ENCODE measurements at regions not wholly inside any gene's neighbourhood (a gene's known extent, or its start where the extent isn't known, plus 50 kb on each side); places are given as distances from the start of the nearest gene placed in this dataset.
"Not testable (repeated sequence)": the region's sequence is repeated elsewhere in the genome, so short reads cannot be mapped to it uniquely, and the experiment has no call there.

DNA sequence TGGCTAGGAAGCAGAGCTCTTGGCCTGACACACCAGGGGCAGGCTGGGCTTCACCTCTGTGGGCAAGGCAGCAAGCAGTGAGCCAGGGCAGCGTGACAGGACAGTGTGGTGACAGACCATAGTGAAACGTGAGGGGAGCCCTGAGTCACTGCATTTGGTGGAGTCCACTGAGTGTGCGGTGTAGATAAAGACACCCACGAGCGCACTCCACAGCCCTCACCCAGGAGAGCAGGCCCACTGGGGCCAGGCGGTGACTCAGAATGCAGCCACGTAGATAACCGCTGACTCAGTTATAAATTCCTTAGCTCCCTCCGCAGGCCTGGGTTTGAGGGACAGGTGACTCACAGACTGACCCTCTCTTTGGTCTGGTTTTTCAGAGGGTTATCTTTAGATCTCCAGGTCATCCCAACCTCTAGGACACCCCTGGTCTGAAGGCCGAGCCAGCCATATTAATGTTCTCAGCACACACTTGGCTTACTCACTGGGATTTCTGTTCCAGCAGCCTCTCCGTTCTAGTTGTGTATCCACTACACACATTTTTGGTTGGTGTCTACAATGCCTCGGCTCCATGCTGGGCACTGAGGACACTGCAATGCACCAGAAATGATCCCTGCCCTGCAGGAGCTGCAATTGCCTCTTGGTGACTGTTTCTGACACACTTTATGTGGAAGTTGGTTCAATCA, 90.2 kb upstream of the TSPAN2 start:
- DNase-seq, result peak; percentile 86

DNA sequence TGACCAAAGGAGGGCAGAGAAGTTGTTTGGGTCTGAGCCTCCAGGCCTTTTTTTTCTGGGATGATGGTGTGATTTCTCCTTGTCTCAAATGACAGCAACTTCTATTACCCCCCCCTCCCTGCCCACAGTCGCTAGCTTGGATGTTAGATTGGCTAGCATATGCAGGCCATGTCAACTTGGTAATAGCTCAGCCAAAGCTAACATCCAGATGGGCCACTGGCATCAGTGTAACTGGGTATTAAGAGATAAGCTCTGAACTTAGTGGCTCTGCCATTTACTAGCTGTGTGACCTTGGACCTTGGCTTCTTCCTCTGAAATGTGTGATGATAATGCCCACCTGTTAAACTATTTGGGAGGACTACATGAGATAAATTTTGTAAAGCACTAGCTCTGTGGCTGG, 86.9 kb upstream of the TSPAN2 start:
- no peak for DNase-seq

DNA sequence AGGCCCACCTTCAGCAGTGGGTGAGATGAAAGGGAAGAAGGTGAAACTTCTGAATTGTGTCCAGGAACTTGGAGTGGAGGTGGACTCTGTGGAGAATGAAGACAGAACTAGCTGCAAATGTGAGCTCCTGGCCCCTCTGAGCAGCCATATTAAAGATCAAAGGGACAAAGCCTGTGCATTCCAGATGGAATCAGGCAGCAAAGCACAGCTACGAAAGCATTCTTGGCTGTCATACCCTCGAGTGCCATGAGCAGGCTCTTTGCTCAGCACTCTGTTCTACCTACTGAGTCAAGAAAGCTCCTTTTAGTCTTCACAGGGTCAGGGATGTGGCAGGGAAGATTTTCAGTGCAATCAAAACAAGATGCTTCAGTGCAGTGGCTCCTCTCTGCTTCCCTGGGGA, 86.3 kb upstream of the TSPAN2 start:
- no peak for DNase-seq

DNA sequence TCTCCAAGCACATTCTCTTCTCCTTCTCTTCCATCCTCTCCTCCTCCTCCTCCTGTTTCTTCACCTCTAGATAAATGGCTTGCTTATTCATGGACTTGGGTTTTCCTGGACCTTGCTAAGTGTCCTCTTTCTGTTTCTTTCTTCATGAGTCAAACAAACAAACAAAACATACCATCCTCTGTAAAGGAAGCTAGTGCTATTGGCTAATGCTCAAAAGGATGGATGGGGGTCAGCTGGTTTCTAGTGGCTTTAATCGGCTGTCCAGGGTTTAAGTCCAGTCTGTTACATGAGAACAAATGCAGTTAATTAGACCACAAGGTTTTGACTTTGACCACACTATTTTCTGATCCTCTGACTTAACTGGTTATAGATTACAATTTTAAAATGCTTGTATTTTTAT, 83.8 kb upstream of the TSPAN2 start:
- DNase-seq, result no peak

DNA sequence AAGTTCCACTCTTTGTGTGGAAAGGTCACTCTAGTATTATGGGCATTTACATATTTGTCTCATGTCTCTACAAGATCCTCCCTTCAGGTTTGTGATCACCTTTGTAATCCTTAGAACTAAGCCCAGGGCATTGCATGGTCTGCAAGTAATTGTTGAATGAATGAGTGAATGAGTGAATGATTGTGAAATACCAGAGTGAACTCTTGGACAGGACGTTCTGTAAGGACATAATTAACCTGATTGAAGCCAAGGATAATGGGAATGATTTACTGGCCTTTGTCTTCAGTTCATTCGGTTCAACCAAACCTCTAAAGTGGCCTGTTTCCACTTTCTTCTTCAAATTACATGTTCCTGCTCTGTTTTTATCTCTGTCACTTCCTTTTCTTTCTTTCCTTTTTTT, 83.0 kb upstream of the TSPAN2 start:
- no peak for DNase-seq

DNA sequence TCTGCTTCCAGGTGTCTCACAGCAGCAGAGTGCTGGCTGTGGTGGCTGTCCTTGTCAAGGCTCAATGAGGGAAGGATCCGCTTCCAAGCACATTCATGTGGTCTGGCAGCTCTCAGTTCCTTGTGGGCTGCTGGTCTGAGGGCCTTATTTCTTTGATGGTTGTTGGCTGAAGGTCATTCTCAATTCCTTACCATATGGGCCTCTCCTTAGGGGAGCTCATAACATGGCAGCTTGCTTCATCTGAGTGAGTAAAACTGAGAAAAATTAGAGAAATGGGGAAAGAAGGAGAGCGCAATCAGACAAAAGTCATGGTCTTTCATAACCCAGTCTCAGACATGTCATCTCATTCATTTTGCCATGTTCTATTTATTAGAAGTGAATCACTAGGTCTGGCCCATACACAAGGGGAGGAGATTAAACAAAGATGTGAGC, 81.7 kb upstream of the TSPAN2 start:
- no peak for DNase-seq

DNA sequence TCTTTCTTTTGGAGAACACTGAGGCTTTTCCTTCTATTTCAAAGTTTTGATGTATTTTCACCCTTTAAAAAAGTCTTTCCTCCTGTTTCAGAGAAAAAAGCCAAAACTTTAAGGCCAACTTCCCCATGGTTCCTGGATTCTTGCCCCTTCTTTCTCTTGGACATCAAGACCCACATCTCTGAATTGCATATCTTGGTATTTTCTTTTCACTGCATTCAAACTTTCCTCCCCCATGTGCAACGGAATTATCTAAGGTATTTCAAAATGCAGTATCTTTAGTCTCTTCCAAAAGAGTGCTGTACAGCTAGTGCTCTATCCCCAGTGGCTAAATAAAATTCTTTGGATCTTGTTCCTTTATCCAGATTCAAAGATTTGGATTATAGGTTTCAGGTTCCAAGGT, 81.1 kb upstream of the TSPAN2 start:
- DNase-seq, result no peak

DNA sequence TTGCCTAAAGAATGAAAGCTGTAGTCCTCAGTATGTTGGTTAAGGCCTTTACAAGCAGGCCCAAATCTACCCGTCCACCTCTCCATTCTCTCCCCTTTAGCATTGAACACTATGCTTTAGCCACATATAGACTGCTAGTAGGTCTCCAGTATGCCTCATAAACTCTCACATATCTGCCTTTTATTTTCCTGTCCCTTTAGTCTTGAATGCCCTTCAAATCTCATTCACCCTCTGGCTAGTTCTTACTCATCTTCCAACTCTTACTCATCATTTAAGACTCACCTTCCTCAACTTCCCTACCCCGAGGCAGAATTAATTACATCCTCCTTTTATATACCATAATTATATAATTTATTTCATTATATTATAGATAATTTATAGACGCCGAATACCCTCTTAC, 78.7 kb upstream of the TSPAN2 start:
- no peak for DNase-seq

DNA sequence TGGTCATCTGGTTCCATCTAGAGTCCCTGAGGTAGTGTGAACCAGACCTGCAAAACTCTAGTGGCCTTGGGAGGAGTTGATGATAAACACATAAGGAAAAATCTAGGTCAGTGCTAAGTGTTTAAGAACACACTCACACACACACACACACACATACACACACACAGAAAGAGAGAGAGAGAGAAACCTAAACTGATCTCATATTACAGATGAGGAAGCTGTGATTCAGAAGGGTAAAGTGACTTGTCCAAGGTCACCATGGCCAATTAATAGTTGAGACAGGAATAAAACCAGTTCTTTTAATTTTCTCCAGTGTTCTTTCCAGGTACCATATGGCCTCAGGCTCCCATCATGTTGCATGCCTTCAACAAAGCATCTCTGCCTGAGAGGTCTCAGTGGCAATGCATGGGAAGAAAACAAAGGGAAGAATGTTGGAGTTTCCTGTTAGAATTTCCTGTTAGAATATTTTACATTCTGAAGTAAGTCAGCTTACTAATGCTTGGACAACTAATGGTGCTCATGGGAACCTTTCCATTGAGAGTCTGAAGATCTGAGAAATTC, 77.3 kb upstream of the TSPAN2 start:
- no peak for DNase-seq

DNA sequence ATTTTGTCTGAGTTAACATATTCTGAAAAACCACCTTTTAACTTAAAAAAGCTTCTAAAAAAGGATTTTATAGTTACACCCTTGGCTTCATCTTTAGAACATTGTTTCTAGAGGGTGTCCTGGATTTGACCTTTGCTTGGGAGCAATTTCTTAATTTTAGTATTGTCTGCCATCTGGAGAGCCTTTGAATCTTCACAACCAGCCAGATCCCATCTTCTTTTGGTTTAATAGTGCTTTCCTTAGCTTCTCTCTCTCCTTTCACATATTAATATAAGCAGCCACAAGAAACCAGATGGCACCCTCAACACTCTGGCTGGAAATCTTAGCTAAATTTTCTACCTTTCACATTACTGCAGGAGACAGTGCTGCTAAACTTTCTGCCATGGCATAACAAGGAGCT, 76.5 kb upstream of the TSPAN2 start:
- DNase-seq, result no peak

DNA sequence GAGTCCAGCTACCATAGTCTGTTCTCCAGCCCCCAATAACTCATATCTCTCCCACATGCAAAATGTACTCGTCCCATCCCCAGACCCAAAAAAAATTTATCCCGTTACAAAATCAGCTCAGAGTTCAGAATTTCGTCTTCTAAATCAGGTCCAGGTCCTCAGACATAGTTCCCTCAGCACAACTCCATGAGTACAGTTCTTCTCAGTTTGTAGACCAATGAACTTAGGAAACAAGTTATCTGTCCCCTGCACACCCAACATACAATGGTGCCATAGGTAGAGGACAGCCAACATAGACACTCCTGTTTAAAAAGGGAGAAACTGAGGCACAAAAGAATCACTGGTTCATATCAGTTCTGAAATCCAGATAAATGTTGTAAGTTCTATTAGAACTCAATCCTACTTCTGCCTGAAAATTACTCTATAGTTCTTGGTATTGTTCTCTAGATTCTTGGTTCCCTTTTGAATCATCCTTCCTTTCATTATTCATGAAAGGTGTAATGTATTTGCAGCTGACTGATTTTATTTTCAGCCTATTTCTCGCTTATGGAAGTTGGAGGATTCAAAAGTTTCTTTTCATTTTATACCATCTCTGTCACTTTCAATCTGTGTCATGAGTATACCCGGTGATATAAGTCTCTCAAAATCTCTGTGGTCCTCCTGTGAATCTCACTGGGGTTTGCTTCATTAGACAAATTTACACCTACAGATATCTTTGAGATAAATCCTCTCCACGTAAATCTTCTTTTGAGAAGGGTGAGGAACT, 75.8 kb upstream of the TSPAN2 start:
- no peak for DNase-seq

DNA sequence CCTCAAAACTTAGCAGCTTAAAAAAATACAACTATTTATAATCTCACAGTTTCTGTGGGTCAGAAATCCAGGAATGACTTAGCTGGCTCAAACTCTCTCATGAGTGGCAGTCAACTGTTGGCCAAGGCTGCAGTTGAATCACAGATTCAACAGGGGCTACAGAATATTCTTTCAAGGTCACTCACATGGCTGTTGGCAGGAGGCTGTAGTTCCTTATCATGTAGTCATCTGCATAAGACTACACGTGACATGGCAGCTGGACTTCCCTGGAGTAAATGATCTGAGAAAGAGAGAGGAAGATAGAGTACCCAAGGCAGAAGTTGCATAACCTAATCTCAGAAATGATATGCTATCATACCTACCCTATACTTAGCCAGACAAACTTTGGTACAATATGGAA, 75.2 kb upstream of the TSPAN2 start:
- DNase-seq, result no peak

DNA sequence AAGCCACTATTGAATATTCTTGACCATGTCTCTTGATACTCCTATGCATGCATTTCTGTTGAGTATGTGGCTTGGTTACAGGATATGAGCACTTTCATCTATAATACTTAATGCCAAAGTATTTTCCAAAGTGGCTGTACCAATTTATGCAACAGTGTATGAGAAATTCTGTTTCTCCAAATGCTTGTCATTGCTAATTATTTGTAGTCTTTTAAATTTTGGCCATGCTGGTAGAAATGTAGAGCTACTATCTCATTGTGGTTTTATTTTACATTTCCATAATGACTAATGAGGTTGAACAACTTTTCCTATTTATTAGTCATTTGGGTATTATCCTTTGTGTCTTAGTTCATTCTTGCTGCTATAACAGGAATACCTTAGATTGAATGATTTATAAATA, 71.4 kb upstream of the TSPAN2 start:
- DNase-seq, result no peak

DNA sequence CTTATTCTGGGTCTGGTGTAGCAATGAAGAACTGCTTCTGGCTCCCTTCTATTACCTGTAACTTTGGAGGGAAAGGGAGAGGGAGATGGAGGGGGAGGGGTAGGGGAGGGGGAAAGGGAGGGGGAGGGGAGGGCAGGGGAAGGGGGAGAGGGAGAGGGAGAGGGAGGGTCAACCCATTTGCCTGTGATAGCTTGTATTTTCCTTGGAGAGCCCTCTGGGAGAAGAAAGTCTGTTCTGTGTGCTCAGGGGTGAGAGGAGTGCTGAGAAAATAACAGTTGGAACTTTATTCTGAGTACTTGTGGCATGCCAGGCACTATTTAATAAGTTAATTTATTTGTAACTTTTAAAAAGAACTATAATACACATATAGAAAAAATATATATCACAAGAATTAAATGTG, 70.7 kb upstream of the TSPAN2 start:
- no peak for DNase-seq

DNA sequence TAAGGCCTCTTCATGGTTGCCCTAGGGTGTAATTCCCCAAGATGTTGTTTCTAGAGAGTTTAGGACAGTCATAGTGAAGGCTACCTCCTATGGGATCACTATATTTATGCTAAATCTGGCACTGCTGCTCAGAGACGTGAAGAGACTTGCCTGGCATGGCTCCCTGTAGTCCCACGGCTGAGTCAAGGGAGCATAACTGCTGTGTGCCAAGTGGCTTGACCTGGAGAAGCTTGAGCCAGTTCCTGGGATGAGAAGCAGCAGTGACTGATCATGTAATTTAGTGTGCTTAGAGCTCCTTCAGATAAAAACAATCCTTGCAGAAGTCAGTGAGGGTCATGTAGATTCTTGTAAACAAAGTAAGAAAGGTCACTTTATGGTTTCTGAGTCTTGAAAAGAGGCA, 68.9 kb upstream of the TSPAN2 start:
- DNase-seq, result peak; percentile 20

DNA sequence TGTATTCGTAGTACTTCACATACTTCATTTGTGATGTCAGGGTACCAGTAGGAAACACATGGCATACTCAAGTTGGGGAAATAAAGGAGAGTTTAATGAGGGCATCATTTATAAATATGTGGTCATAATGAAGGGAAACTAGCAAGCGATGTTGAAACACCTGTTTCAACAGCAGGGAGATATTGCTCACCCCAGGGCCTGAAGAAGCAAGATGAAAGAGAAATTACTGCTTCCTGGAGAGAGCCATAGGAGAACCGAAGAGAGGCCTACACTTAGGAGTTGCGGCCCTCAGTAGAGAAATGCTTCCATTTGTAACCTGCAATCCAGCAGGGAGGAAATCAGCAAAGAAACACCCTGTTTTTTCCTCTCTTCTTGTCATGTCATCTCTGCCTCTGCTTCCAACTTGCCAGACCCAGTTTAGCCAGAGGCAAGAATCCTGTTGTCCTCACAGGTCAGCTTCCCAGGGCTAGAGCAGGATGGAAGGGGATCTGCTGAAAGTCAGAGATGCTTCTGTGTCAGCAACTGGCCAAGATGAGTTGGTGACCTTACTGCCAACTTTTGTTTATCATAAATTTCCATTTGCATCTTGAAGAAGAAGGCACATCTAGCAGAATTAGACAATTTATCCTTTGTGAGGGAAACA, 67.6 kb upstream of the TSPAN2 start:
- DNase-seq, result no peak

DNA sequence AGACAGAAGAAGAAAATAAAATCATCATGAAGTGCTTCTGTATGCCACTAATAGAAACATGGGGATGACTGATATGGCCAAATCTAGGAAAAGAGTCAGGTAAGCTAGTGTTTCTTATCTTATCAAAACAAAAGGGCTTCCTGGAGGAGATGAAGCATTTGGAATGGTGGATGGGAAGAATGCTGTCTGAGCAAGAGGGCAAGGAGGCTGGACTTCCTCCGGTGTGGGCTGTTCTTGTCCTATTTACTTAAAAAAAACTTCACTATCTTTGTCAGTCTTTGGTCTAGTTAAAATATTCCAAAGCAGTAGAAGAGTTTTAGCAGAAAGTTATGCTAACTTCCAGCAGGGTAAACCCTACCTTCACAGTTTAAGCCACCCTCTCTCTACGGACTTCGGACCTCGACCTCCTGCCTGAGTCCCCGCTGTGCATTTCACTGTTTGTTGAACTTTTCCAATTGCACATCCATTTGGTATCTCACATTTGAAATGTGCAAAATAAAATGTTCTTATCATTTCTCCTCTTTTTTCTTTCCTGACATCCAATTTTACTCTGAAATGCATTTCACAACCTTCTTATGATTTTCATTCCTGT, 64.8 kb upstream of the TSPAN2 start:
- no peak for DNase-seq

DNA sequence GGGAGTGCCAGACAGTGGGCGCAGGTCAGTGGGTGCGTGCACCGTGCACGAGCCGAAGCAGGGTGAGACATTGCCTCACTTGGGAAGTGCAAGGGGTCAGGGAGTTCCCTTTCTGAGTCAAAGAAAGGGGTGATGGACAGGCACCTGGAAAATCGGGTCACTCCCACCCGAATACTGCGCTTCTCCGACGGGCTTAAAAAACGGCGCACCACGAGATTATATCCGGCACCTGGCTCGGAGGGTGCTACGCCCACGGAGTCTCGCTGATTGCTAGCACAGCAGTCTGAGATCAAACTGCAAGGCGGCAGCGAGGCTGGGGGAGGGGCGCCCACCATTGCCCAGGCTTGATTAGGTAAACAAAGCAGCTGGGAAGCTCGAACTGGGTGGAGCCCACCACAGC, 58.6 kb upstream of the TSPAN2 start:
- not testable (repeated sequence) for DNase-seq

DNA sequence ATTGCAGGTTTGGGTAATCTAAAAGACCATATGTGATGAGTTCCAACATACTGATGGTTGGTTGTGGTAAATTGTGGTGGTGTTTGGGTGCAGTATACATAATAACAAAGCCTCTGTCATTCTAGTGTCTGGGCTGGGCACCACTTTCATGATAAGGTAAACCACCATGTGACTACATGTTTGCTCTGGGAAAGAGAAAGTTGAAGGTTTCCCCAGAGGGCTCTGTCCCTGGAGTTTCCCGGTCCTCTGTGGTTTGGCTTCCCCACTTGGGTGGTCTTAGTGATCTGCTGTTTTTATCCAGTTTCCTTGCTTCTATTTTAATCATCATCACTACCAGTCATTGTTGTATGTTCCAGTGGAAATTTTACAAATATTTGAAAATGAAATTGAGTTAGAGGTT, 55.9 kb upstream of the TSPAN2 start:
- DNase-seq, result no peak

DNA sequence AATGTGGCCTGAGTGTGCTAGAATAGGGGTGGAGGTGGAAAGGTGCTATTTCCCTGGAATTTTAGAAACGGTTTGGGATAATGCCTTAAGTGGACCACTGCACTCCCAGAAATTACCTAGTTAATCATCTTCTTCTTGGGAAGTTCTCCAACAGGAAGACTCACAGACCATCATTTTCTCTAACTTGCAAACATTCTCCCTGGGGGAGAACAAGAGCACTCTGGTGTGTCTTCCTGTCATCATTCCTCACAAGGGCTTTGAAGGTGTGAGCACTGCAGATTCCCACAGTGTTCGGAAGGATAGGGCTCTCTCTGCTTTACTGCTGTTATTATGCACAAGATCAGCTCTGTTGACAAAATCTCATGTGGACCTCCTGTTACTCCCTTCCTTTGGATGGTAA, 54.9 kb upstream of the TSPAN2 start:
- DNase-seq, result no peak

DNA sequence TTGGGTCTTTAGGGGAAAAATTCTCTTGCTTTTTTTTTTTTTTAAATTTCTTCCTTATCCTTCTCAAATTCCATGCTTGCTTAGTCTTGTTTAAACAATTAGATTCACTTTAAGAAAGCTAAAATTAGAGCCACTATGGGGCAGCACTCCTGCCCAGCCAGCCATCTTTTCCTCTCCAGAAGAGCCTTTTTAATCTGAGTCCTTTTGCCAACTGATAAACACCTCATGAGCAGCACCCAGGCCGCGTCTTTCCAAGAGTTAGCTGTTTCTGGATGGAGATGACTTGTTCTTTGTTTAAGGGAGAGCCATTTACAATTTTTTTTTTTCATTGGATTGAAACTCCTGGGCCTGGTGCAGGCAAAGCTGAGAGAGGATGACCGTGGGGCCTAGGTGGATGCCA, 53.3 kb upstream of the TSPAN2 start:
- DNase-seq, result no peak

DNA sequence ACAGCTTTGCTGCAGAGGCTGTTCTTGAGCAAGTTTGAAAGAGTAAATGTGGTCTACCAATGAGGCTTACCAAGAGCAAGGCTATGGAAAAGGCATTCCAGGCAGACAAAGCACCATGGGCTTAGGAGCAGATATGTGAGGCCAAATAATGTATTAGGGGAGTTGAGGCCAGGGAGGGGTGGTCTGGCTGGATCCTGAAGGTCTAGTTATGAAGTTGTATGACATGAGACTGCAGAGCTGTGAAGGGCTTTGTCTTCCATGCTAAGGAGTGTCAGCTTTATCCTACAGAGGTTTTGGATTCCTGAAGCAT, 51.8 kb upstream of the TSPAN2 start:
- no peak for DNase-seq

DNA sequence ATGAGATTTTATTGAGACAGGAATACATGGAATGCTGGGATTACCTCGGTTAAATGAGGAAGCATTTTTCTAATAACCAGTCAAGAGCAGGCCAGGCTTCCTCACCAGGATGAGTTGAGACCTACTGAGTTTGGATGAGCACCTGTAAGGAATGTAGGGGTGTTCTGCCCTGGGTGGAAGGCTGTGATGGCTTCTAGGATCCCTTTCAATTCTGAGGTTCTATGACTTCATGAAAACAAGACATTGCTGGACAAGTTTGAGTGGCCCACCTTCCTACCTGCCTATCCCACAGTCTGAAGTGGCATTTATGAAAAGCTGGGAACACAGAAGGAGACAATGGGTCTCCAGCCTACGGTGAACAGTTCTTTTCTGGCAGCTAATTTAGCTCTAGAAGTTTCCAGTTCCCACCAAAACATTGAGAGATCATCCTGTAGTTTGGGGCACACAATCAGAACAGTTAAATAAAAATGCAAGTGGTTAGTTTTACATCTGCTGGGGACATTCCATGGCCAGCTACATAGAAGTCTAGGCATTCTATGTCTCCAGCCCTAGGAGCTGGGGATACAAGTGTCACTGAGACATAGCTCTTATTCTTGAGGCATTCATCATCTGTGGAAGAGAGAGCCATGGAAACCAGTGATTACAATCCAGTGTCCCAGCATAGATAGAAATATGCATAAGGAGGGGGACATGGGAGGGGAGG, 51.3 kb upstream of the TSPAN2 start:
- DNase-seq, result no peak
